Common myeloid progenitor, CD34-positive (primary cell): ENCODE measurements at regions not wholly inside any gene's neighbourhood (a gene's known extent, or its start where the extent isn't known, plus 50 kb on each side); places are given as distances from the start of the nearest gene placed in this dataset.

Experiments used
- CTCF ChIA-PET: fragments of 350-600 bp; sonication (Branson Sonifier 250); formaldehyde crosslinking; loops from one replicate; lab custom pipeline; 2021; ENCODE audit warnings: antibody characterized with exemption; lab: Charles Lee
- POLR2A ChIA-PET: fragments of 350-600 bp; sonication (Branson Sonifier 250); formaldehyde crosslinking; loops from one replicate; lab custom pipeline; 2021; ENCODE audit warnings: antibody characterized with exemption; lab: Charles Lee
- DNase-seq, 3 donors: peaks; one replicate each; pipeline versions ENCODE4 v3.0.0 to v3.0.0-alpha.2; 2013
- H3K27ac ChIP-seq, 2 experiments: 1 replicate in 1 of 2; 2 replicates in 1 of 2; pipeline ENCODE4 v1.7.0; 2013; ENCODE audit warnings: inconsistent platforms in 2 of 2, low read length in 2 of 2, mild to moderate bottlenecking in 2 of 2, low read depth in 1 of 2, moderate library complexity in 1 of 2; ENCODE audit not compliant: severe bottlenecking in 2 of 2, insufficient read depth in 1 of 2, poor library complexity in 1 of 2
- H3K27me3 ChIP-seq, 5 experiments: replicated peaks in 2 of 5; 1 replicate in 3 of 5; 2 replicates in 2 of 5; pipeline versions ENCODE4 v1.6.1 to v1.7.0; 2013; ENCODE audit warnings: low read length in 4 of 5, mild to moderate bottlenecking in 2 of 5, moderate library complexity in 2 of 5, inconsistent platforms in 1 of 5; ENCODE audit not compliant: insufficient read depth in 5 of 5, control insufficient read depth in 4 of 5
- H3K36me3 ChIP-seq, 4 experiments: 1 replicate in 2 of 4; 2 replicates in 2 of 4; pipeline versions ENCODE4 v1.6.1 to v1.7.0; 2013; ENCODE audit warnings: low read length in 3 of 4, control low read depth in 1 of 4, mild to moderate bottlenecking in 1 of 4; ENCODE audit not compliant: control insufficient read depth in 4 of 4, insufficient read depth in 4 of 4
- H3K4me1 ChIP-seq, 4 experiments: 1 replicate in 3 of 4; 2 replicates in 1 of 4; pipeline versions ENCODE4 v1.6.1 to v1.7.1; 2013; ENCODE audit warnings: low read length in 3 of 4, mild to moderate bottlenecking in 3 of 4, control low read depth in 1 of 4, inconsistent platforms in 1 of 4, moderate library complexity in 1 of 4; ENCODE audit not compliant: control insufficient read depth in 4 of 4, insufficient read depth in 4 of 4; ENCODE audit errors: control extremely low read depth in 1 of 4
- H3K4me3 ChIP-seq, 7 experiments: 1 replicate in 4 of 7; 2 replicates in 3 of 7; pipeline versions ENCODE4 v1.5.1 to v1.7.0; 2013; ENCODE audit warnings: mild to moderate bottlenecking in 7 of 7, low read length in 6 of 7, moderate library complexity in 6 of 7, inconsistent platforms in 2 of 7, low read depth in 2 of 7, control low read depth in 1 of 7; ENCODE audit not compliant: insufficient read depth in 4 of 7, control insufficient read depth in 1 of 7; ENCODE audit errors: extremely low read depth in 1 of 7
- H3K9me3 ChIP-seq, 5 experiments: 1 replicate in 4 of 5; 2 replicates in 1 of 5; pipeline versions ENCODE4 v1.6.1 to v1.7.1; 2013; ENCODE audit warnings: low read length in 4 of 5, mild to moderate bottlenecking in 2 of 5, inconsistent platforms in 1 of 5, low read depth in 1 of 5, moderate library complexity in 1 of 5; ENCODE audit not compliant: control insufficient read depth in 4 of 5, insufficient read depth in 2 of 5; ENCODE audit errors: control extremely low read depth in 1 of 5
- WGBS: methylation state at CpG from one replicate; pipeline ENCODE4 v1.1.5; 2013; ENCODE audit not compliant: insufficient coverage; 5-methylcytosine and 5-hydroxymethylcytosine counted together

DNA sequence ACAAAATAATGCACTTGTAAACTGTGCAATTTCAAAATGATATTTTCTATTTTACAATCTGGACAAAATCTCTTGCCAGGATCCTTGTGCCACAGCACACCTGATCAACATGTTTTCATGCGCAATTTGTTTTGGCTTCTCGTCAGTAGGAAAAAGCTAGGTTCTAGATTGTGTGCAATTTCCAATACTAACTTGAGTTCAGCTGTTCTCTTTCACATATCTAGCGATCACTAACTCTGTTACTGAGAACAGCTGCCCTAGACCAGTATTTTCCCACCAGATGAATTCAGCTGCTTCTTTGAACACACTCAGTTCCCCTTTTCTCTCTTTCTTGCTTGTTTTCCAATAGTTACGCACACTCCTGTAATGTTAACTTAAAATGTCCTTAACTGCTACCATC is 131.2 kb downstream of the MAGEB5 start:
- CTCF ChIA-PET = no interaction called here
- WGBS = 93% methylated on average over 3 of the region's 4 CpGs
- H3K9me3 ChIP-seq = no peaks in the 10 kb centered on the region
- H3K36me3 ChIP-seq = no peaks in the 10 kb centered on the region
- H3K27me3 ChIP-seq = no peaks in the 10 kb centered on the region
- no peaks in the 10 kb centered on the region for H3K4me1 ChIP-seq
- no peak overlapping the region for H3K4me3 ChIP-seq
- POLR2A ChIA-PET = no interaction called here
- H3K27ac ChIP-seq = no peak overlapping the region
- DNase-seq = no peak

DNA sequence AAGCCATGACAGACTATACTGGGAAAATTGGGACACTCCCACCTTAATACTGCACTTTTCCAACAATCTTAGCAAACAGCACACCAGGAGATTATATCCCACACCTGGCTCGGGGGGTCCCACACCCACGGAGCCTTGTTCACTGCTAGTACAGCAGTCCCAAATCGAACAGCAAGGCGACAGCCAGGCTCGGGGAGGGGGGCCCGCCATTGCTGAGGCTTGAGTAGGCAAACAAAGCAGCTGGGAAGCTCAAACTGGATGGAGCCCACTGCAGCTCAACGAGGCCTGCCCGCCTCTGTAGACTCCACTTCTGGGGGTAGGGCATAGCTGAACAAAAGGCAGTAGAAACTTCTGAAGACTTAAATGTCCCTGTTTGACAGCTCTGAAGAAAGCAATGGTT is 118.3 kb downstream of the MAGEB5 start:
- Histone ChIP-seq H3K27me3 (no peaks in the 10 kb centered on the region), H3K36me3 (no peaks in the 10 kb centered on the region), H3K27ac (no peak overlapping the region), H3K4me1 (no peaks in the 10 kb centered on the region), H3K9me3 (peaks cover 0 to 2% (median 0%) of the 10 kb centered on the region in 5 experiments), H3K4me3 (no peak overlapping the region)
- POLR2A ChIA-PET = no interaction called here
- 97% methylated on average over 8 of the region's 8 CpGs for WGBS
- CTCF ChIA-PET = no interaction called here
- DNase-seq = no peak

DNA sequence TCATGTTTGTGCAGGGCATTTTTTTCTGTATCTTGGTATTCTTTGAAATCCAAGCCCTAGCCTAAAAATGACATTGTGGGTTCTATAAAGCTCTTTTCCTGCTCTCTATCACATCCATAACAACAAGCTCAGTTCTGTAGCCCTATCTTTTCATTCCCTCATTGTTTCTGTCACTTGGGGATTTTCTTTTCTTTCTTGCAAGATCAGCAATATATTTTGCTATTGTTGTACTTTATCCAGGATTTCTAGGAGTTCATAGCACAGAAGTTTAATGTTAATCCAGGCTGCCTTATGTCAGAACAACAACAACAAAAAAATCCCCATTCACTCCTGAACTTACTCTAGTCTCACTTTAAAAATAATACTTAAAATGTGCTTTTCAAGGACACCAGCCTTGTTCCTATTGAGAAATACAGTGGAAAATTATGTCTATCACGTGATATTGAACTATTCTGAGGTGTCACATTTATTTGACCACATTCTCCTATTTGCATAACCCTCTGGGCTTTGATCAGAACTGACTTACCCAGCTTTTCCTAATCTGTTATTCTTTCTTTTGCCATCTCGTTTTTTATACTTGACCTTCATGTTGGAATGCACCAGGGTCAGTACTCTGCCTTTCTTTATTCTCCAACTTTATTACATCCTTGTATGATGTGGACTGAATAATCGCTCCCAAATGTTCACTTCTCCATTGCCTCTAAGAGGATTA is 112.8 kb downstream of the MAGEB5 start:
- H3K9me3 ChIP-seq = peaks cover 0 to 1% (median 0%) of the 10 kb centered on the region in 5 experiments
- H3K27ac ChIP-seq = no peak overlapping the region
- no peak overlapping the region for H3K4me3 ChIP-seq
- CTCF ChIA-PET = no interaction called here
- no peaks in the 10 kb centered on the region for H3K4me1 ChIP-seq
- no peaks in the 10 kb centered on the region for H3K27me3 ChIP-seq
- DNase-seq = no peak
- POLR2A ChIA-PET = no interaction called here
- H3K36me3 ChIP-seq = no peaks in the 10 kb centered on the region
- WGBS = 50% methylated on average over 1 of the region's 3 CpGs

DNA sequence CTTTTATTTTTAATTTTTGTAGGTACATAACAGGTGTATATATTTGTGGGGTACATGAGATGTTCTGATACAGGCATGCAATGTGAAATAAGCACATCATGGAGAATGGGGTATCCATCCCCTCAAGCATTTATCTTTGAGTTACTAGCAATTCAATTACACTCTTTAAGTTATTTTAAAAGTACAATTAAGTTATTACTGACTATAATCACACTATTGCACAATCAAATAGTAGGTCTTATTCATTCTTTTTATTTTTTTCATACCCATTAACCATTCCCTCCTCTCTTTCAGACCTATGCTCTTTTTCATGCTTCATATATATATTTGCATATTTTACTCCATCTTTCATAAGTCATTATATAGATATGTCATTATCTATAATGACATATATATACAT is 93.3 kb downstream of the MAGEB5 start:
- ChIA-PET POLR2A (no interaction called here), CTCF (no interaction called here)
- H3K27me3 ChIP-seq = no peaks in the 10 kb centered on the region
- no peak overlapping the region for H3K27ac ChIP-seq
- H3K36me3 ChIP-seq = no peaks in the 10 kb centered on the region
- no peak for DNase-seq
- H3K9me3 ChIP-seq = no peaks in the 10 kb centered on the region
- no peak overlapping the region for H3K4me3 ChIP-seq
- H3K4me1 ChIP-seq = no peaks in the 10 kb centered on the region

DNA sequence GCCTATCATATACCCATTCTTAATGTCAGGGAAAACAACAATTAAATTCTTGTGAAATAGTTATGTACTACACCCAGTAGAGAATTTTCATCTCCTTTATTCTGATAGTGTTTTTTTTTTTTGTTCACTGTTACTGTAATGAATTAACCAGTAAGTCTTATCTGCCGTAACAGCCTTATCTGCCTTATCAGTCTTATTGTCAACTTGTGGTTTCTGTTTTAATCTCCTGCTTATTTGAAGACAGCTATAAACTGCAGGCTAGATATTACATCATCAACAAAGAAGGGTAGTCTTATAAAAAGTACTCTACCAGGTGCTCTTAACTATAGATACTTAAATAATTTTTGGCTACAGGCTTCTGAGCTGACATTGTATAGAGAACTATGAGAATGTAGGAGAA is 79.5 kb downstream of the MAGEB5 start:
- peaks cover 0 to 1% (median 0%) of the 10 kb centered on the region in 5 experiments for H3K9me3 ChIP-seq
- no CpG with 5 or more reads among the region's 1 CpG for WGBS
- no peak for DNase-seq
- ChIA-PET POLR2A (no interaction called here), CTCF (no interaction called here)
- H3K4me3 ChIP-seq = no peak overlapping the region
- H3K27ac ChIP-seq = no peak overlapping the region
- H3K4me1 ChIP-seq = no peaks in the 10 kb centered on the region
- H3K27me3 ChIP-seq = no peaks in the 10 kb centered on the region
- H3K36me3 ChIP-seq = no peaks in the 10 kb centered on the region

DNA sequence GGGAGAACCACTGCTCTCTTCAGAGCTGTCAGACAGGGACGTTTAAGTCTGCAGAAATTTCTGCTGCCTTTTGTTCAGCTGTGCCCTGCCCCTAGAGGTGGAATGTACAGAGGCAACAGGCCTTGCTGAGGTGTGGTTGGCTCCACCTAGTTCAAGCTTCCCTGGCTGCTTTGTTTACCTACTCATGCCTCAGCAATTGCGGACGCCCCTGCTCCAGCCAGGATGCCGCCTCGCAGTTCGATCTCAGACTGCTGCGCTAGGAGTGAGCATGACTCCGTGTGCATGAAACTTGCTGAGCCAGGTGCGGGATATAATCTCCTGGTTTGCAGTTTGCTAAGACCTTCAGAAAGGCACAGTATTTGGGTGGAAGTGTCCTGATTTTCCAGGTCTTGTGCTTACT is 70.9 kb downstream of the MAGEB5 start:
- 92% methylated on average over 8 of the region's 9 CpGs for WGBS
- no peak overlapping the region for H3K4me3 ChIP-seq
- no peak overlapping the region for H3K27ac ChIP-seq
- no peaks in the 10 kb centered on the region for H3K36me3 ChIP-seq
- DNase-seq = no peak
- H3K9me3 ChIP-seq = peaks cover 0 to 4% (median 0%) of the 10 kb centered on the region in 5 experiments
- ChIA-PET POLR2A (no interaction called here), CTCF (no interaction called here)
- no peaks in the 10 kb centered on the region for H3K27me3 ChIP-seq
- H3K4me1 ChIP-seq = no peaks in the 10 kb centered on the region
